ENCODE measurements at regions not wholly inside any gene's neighbourhood (a gene's known extent, or its start where the extent isn't known, plus 50 kb on each side); places are given as distances from the start of the nearest gene placed in this dataset.

DNA sequence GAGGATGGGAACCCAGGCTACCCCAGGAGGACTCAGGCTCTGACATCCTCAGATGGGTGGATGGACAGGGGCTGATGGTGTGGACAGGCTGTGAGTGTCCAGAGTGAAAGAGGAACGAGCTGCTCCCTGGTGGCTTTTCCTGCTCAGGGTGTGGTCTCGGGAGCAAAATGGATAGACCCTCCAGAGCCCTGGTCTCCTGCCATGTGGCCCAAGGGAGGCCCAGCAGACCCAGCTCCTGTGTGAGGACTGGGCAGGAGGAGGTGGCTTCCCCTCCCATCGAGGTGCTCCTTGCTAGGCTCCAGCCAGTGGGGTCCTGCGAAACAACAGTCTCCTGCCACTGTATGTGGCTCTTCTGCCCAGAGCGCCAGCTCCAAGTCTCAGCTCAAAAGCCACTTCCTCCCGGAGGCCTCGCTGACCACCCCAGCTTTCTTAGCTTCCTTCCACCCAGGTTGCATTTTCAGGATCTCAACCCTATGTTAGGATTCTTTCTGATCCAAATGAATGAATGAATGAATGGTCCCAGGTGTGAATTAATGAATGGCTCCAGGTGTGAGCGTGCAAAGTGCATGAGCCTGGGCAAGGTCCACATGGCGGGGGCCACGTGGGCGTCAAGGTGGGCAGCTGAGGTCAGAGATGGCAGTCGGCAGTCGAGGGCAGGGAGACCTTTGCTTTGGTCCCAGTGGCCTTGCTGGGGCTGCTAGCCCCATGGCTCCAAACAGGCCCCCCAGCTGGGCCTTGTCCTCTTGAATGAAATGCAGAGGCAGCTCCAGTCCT lies 120.3 kb upstream of the CIBAR2 start:
- Mint-ChIP-seq H3K27me3 (ENCODE audit: unreplicated experiment) (peaks cover 12% of the 10 kb centered on the region), H3K9me3 (ENCODE audit: unreplicated experiment) (no peaks in the 10 kb centered on the region), H3K4me1 (ENCODE audit: unreplicated experiment) (peaks cover 4% of the 10 kb centered on the region), H3K4me3 (ENCODE audit: unreplicated experiment) (no peak overlapping the region), H3K36me3 (ENCODE audit: low read depth, unreplicated experiment) (peaks cover 8% of the 10 kb centered on the region), H3K27ac (ENCODE audit: unreplicated experiment) (peak overlapping the region; percentile 48)
- TF ChIP-seq, protein P1, sequence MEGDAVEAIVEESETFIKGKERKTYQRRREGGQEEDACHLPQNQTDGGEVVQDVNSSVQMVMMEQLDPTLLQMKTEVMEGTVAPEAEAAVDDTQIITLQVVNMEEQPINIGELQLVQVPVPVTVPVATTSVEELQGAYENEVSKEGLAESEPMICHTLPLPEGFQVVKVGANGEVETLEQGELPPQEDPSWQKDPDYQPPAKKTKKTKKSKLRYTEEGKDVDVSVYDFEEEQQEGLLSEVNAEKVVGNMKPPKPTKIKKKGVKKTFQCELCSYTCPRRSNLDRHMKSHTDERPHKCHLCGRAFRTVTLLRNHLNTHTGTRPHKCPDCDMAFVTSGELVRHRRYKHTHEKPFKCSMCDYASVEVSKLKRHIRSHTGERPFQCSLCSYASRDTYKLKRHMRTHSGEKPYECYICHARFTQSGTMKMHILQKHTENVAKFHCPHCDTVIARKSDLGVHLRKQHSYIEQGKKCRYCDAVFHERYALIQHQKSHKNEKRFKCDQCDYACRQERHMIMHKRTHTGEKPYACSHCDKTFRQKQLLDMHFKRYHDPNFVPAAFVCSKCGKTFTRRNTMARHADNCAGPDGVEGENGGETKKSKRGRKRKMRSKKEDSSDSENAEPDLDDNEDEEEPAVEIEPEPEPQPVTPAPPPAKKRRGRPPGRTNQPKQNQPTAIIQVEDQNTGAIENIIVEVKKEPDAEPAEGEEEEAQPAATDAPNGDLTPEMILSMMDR (IDR thresholded peaks at IDR 0.05; ENCODE audit: unreplicated experiment), result no peak
- DNase-seq (ENCODE audit: low spot score), result no peak

DNA sequence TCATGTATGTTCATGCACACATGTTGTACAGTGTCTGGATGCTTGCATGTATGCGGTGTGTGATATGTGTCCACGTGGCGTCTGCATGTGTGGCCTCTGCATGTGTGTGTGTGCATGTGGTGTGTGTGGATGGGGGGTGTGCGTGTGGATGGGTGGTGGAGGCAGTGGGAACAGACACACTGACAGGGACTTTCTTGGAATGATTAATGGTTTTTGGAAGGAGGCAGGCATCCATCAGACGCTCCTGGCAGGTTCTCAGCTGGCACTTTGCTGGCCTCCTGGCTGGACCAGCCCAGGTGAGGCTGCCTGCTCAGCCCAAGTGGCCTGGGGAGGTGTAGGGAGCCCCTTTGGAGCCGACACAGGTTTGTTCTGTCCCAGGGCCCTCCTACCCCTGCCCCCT lies 121.2 kb upstream of the CIBAR2 start:
- Mint-ChIP-seq H3K27ac (ENCODE audit: unreplicated experiment) (no peak overlapping the region), H3K4me1 (ENCODE audit: unreplicated experiment) (peaks cover 2% of the 10 kb centered on the region), H3K9me3 (ENCODE audit: unreplicated experiment) (no peaks in the 10 kb centered on the region), H3K36me3 (ENCODE audit: low read depth, unreplicated experiment) (peaks cover 8% of the 10 kb centered on the region), H3K27me3 (ENCODE audit: unreplicated experiment) (peaks cover 11% of the 10 kb centered on the region), H3K4me3 (ENCODE audit: unreplicated experiment) (no peak overlapping the region)
- no peak for DNase-seq (ENCODE audit: low spot score)
- TF ChIP-seq, protein P1 (IDR thresholded peaks at IDR 0.05; ENCODE audit: unreplicated experiment), result no peak

DNA sequence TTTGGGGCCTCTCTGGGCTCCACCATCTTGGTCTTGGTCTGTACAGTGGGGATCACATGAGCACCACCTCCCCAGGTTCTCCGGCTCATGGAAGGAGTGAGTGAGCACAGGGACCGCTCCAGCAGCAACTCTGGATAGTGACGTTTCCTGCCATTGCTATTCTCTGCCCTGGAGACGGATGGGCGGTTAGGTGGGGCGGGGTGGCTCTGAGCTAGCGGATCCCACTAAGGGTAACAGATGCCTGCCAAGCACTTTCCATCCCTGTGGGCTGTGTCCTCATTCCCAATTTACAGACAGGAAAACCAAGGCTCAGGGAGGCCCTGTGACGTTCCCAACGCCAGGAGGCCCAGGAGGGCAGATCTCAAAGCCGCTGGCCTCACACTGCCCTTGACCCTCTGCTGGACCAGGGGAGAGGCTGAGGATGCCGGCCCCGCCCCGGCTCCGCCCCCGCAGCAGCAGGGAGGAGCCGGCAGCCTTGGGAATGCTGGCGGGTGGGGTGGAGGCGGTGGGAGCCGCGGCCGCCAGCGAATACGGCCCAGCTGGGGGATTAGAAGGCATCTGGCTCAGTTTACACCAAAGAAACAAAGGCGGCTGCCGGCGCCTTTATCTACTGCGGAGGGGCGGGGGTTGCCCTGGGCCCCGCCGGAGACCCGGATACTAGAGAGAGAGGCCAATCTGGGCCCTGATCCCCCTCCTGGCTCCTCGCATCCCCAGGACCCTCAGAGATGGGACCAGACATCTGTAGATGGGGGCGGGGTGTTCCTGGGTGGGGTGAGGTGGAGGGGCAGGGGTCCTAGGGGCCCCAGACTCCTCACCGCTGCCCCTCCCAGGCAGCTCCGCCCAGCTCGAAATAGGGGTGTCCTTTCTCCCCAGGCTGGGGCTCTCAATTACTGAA lies 122.3 kb upstream of the CIBAR2 start:
- TF ChIP-seq, protein P1 (IDR thresholded peaks at IDR 0.05; ENCODE audit: unreplicated experiment), result no peak
- no peak overlapping the region for H3K27ac Mint-ChIP-seq (ENCODE audit: unreplicated experiment)
- DNase-seq (ENCODE audit: low spot score), result peak; percentile 78
- H3K9me3 Mint-ChIP-seq (ENCODE audit: unreplicated experiment), result no peaks in the 10 kb centered on the region
- peaks cover 8% of the 10 kb centered on the region for H3K36me3 Mint-ChIP-seq (ENCODE audit: low read depth, unreplicated experiment)
- H3K4me1 Mint-ChIP-seq (ENCODE audit: unreplicated experiment), result peaks cover 2% of the 10 kb centered on the region
- H3K27me3 Mint-ChIP-seq (ENCODE audit: unreplicated experiment), result peaks cover 12% of the 10 kb centered on the region
- peak overlapping the region; percentile 70 for H3K4me3 Mint-ChIP-seq (ENCODE audit: unreplicated experiment)

DNA sequence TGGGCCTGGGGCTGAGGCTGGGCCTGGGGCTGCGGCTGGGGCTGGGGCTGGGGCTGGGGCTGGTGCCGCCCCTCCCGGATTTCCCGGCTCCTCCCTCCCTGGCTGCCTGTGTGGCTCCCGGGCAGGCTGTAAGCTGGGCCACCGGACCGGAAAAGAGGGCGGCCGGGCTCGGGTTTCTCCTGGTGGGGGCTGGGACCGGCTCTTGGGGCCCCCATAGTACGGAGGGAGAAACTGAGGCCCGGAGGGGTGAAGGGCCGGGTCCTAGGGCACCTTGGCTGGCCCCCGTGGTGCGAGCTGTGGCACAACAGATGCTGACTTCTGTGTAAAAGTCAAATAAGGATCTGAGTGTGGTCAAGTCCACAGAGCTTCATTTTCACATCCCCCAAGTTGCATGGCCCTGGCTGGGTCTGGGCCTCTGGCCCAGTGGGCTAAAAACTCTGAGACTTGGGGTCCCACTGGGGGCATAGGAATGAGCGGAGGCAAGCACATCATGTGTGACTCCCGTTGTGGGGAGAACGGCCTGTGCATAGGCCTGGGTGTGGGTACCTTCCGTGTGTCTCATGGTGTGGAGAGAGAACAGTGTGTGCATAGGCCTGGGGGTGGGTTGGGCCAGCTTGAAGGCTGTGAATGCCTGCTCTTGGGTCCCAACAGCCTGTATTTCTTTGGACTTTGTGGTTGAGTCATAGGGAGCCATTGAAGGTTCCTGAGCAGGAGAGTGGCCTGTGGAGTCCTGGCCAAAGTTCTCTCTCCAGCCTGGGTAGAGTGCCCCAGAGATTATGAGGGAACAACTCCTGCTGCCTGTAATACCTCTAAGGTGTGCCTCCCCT lies 123.9 kb upstream of the CIBAR2 start:
- peaks cover 2% of the 10 kb centered on the region for H3K36me3 Mint-ChIP-seq (ENCODE audit: low read depth, unreplicated experiment)
- TF ChIP-seq, protein P1 (IDR thresholded peaks at IDR 0.05; ENCODE audit: unreplicated experiment), result no peak

More for the DNA sequence above, 123.9 kb upstream of the CIBAR2 start:
- peaks cover 2% of the 10 kb centered on the region for H3K4me1 Mint-ChIP-seq (ENCODE audit: unreplicated experiment)
- H3K4me3 Mint-ChIP-seq (ENCODE audit: unreplicated experiment), result peak overlapping the region; percentile 65
- no peaks in the 10 kb centered on the region for H3K9me3 Mint-ChIP-seq (ENCODE audit: unreplicated experiment)
- DNase-seq (ENCODE audit: low spot score), result peak; percentile 65
- H3K27ac Mint-ChIP-seq (ENCODE audit: unreplicated experiment), result peak overlapping the region; percentile 48
- H3K27me3 Mint-ChIP-seq (ENCODE audit: unreplicated experiment), result peaks cover 10% of the 10 kb centered on the region

Measured in endothelial cell (in vitro differentiated cells).